ENCODE measurements at regions not wholly inside any gene's neighbourhood (a gene's known extent, or its start where the extent isn't known, plus 50 kb on each side); places are given as distances from the start of the nearest gene placed in this dataset.

DNA sequence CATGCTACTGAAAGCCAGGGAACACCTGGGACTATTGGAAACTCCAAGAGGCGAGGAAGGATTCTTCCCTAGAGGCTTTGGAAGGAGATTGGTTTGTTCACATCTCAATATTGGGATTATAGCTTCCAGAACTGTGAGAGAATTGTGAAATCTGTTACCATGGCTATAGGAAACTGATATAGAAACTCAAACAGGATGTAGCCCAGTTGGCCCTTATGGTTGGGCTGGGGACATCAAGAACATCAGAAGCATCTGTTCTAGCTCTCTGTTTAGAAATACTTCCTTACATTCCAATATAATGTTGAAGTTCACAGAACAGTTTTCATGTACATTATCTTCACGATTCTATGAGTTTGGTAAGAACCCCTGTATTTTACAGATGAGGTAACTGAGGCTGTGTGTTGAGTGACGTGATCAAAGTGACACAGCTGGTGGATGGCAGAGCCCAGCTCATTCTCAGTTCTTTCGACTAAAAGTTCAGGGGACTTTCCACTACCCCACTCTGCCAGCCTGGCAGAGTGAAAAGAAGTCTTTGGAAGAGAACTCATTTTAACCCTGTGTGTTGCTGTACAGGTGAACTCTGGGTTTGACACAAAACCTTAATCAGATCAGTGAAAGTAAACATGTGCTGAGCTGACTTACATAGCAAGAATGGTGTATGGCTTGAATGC is 183.0 kb downstream of the GBA3 start:
- BruUV-seq (replicated peaks) = no TSS peak
- no peaks in the 10 kb centered on the region for H4K20me1 ChIP-seq (ENCODE audit: insufficient read depth, low read length)
- no peak overlapping the region for H3K23ac ChIP-seq (ENCODE audit: low read depth, low read length)
- TF ChIP-seq CEBPB (IDR thresholded peaks at IDR 0.05; ENCODE audit: low read depth, low read length) (no peak), CHD1 (IDR thresholded peaks at IDR 0.05; ENCODE audit: low read depth, low read length) (no peak), RFX5 (IDR thresholded peaks at IDR 0.05; ENCODE audit: low read depth, low read length) (no peak), CTCF (conservative IDR thresholded peaks at IDR 0.05; ENCODE audit: low read depth, low read length) (no peak), RAD21 (IDR thresholded peaks at IDR 0.05; ENCODE audit: low read length) (no peak), MAZ (IDR thresholded peaks at IDR 0.05; ENCODE audit: borderline replicate concordance, low read depth, low read length) (no peak), USF2 (IDR thresholded peaks at IDR 0.05; ENCODE audit: low read depth, low read length) (no peak)
- H3K56ac ChIP-seq (ENCODE audit: extremely low read depth, insufficient read depth, low read length) = no peak overlapping the region
- no peak overlapping the region for H4K91ac ChIP-seq (ENCODE audit: insufficient read depth, low read depth, low read length)
- 0 out of 2 replicates have a peak, but pooled peaks cover 3% of the 10 kb centered on the region for H3K9me3 ChIP-seq (ENCODE audit: control insufficient read depth, insufficient read depth, low read length)
- DNase-seq = no peak
- no peak overlapping the region for H2BK5ac ChIP-seq (ENCODE audit: low read depth, low read length, poor library complexity, severe bottlenecking)
- H2AFZ ChIP-seq (replicated peaks; ENCODE audit: low read length, poor library complexity) = no peak overlapping the region
- in situ Hi-C loops (cut with MboI; ENCODE audit: low sequenced_read_pairs) (no loop called here), dilution Hi-C loops (cut with HindIII; ENCODE audit: low sequenced_read_pairs, unreplicated experiment) (no loop called here), intact Hi-C loops (cut with micrococcal nuclease) (no loop called here)
- no peaks in the 10 kb centered on the region for H3K9me1 ChIP-seq (ENCODE audit: insufficient read depth, low read length)
- H2AK9ac ChIP-seq (replicated peaks; ENCODE audit: low read depth, low read length, poor library complexity) = no peak overlapping the region
- ChIA-PET CTCF (no interaction called here), POLR2A (ENCODE audit: unreplicated experiment) (no interaction called here)
- H2AK5ac ChIP-seq (ENCODE audit: low read depth, low read length) = no peak overlapping the region
- no peak overlapping the region for H3K14ac ChIP-seq (replicated peaks; ENCODE audit: low read depth, low read length)
- H3K18ac ChIP-seq (ENCODE audit: low read depth, low read length) = no peak overlapping the region
- no peak overlapping the region for H3K9ac ChIP-seq (ENCODE audit: low read depth, low read length)
- H3K4me1 ChIP-seq (ENCODE audit: control insufficient read depth, insufficient read depth, low read length) = no peaks in the 10 kb centered on the region
- no peak overlapping the region for H3K4me3 ChIP-seq (ENCODE audit: insufficient read depth, low read depth, low read length)
- no peak overlapping the region for H2BK20ac ChIP-seq (ENCODE audit: low read depth, low read length)
- no peak overlapping the region for H4K8ac ChIP-seq (ENCODE audit: low read depth in 2 of 2, low read length in 2 of 2)
- ATAC-seq (ENCODE audit: low read depth) = no peak
- no peak overlapping the region for H3K27ac ChIP-seq (ENCODE audit: insufficient read depth, low read length)
- no peaks in the 10 kb centered on the region for H3K79me1 ChIP-seq (ENCODE audit: low read depth in 1 of 2, low read length in 2 of 2)
- H3K4me2 ChIP-seq (ENCODE audit: low read depth, low read length) = no peak overlapping the region
- no peak overlapping the region for H2BK15ac ChIP-seq (ENCODE audit: low read depth, low read length)
- no peak overlapping the region for H4K5ac ChIP-seq (ENCODE audit: low read depth, low read length)
- H2BK120ac ChIP-seq (ENCODE audit: low read depth, low read length) = no peak overlapping the region
- no peaks in the 10 kb centered on the region for H3K27me3 ChIP-seq (ENCODE audit: control insufficient read depth, insufficient read depth, low read length)
- H3K36me3 ChIP-seq (ENCODE audit: control insufficient read depth, insufficient read depth, low read length) = no peaks in the 10 kb centered on the region
- WGBS, 2 experiments (ENCODE audit: extremely low coverage in 2 of 2, insufficient read length in 1 of 2) = no CpG with 5 or more reads among the region's 4 CpGs
- no peak overlapping the region for H3K4ac ChIP-seq (ENCODE audit: low read depth, low read length)
